ENCODE measurements at regions not wholly inside any gene's neighbourhood (a gene's known extent, or its start where the extent isn't known, plus 50 kb on each side); places are given as distances from the start of the nearest gene placed in this dataset.

GRCh38 chr11:105332171-105332570, 192.6 kb upstream of the CARD18 start:
- TF ChIP-seq, protein P1, sequence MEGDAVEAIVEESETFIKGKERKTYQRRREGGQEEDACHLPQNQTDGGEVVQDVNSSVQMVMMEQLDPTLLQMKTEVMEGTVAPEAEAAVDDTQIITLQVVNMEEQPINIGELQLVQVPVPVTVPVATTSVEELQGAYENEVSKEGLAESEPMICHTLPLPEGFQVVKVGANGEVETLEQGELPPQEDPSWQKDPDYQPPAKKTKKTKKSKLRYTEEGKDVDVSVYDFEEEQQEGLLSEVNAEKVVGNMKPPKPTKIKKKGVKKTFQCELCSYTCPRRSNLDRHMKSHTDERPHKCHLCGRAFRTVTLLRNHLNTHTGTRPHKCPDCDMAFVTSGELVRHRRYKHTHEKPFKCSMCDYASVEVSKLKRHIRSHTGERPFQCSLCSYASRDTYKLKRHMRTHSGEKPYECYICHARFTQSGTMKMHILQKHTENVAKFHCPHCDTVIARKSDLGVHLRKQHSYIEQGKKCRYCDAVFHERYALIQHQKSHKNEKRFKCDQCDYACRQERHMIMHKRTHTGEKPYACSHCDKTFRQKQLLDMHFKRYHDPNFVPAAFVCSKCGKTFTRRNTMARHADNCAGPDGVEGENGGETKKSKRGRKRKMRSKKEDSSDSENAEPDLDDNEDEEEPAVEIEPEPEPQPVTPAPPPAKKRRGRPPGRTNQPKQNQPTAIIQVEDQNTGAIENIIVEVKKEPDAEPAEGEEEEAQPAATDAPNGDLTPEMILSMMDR (IDR thresholded peaks at IDR 0.05) = no peak
- no peak for TF ChIP-seq POLR2A (IDR thresholded peaks at IDR 0.05)
